Upper lobe of left lung (tissue), 4 donors: ENCODE measurements at regions not wholly inside any gene's neighbourhood (a gene's known extent, or its start where the extent isn't known, plus 50 kb on each side); places are given as distances from the start of the nearest gene placed in this dataset.

Experiments
- POLR2AphosphoS5 ChIP-seq, 2 donors: sonication (generic); formaldehyde crosslinking; IDR thresholded peaks; one replicate each; pipeline ENCODE4 v1.5.1; 2017; ENCODE audit warnings: antibody characterized with exemption in 2 of 2
- TF ChIP-seq, protein P1 (sequence below), 6 experiments: fragments of 450-650 bp in 4 of 6; fragments of 200-600 bp in 2 of 6; sonication (generic) in 2 of 6; IDR thresholded peaks; one replicate each; pipeline ENCODE4 v1.5.1; 2016 to 2019; ENCODE audit warnings: antibody characterized with exemption in 6 of 6

DNA sequence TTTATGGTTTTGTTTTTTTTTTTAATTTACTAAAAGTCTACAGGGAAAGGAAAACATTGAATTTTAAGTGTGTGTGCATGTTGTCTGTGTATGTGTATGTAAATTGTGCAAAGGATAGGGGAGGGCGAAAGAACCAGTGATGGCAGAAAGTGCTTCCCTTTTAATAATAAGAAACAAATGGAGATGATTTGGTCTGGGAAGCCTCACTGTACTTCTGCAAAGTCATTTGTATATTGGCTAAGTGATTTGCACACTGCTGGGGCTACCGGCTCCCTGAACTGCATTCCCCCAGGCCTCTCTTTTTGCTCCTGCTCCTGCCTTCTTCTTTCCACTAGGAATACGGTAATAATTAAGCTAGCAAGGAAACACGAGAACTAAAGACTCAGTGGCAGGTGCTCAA lies 101.2 kb downstream of the CD47 start:
- TF ChIP-seq, protein P1, sequence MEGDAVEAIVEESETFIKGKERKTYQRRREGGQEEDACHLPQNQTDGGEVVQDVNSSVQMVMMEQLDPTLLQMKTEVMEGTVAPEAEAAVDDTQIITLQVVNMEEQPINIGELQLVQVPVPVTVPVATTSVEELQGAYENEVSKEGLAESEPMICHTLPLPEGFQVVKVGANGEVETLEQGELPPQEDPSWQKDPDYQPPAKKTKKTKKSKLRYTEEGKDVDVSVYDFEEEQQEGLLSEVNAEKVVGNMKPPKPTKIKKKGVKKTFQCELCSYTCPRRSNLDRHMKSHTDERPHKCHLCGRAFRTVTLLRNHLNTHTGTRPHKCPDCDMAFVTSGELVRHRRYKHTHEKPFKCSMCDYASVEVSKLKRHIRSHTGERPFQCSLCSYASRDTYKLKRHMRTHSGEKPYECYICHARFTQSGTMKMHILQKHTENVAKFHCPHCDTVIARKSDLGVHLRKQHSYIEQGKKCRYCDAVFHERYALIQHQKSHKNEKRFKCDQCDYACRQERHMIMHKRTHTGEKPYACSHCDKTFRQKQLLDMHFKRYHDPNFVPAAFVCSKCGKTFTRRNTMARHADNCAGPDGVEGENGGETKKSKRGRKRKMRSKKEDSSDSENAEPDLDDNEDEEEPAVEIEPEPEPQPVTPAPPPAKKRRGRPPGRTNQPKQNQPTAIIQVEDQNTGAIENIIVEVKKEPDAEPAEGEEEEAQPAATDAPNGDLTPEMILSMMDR (IDR thresholded peaks at IDR 0.05) = no peak
- TF ChIP-seq POLR2AphosphoS5 (IDR thresholded peaks at IDR 0.05) = no peak
